ENCODE measurements at regions not wholly inside any gene's neighbourhood (a gene's known extent, or its start where the extent isn't known, plus 50 kb on each side); places are given as distances from the start of the nearest gene placed in this dataset.

- ATAC-seq (no peak), DNase-seq (no peak)
- H2AFZ ChIP-seq (ENCODE audit: low read length), result no peak overlapping the region
- no peaks in the 10 kb centered on the region for H3F3A ChIP-seq (ENCODE audit: low read length, unreplicated experiment)
- H3K9me2 ChIP-seq (replicated peaks; ENCODE audit: low read length), result no peaks in the 10 kb centered on the region
- H3K79me2 ChIP-seq (ENCODE audit: low read length), result no peaks in the 10 kb centered on the region
- H3K9me3 ChIP-seq (ENCODE audit: low read length), result no peaks in the 10 kb centered on the region
- no peak overlapping the region for H3K4me2 ChIP-seq (ENCODE audit: low read length)
- no peaks in the 10 kb centered on the region for H4K20me1 ChIP-seq (ENCODE audit: low read length)
- H3K27me3 ChIP-seq (ENCODE audit: low read length), result no peaks in the 10 kb centered on the region
- no peaks in the 10 kb centered on the region for H3K4me1 ChIP-seq (ENCODE audit: insufficient read depth, low read length)
- ChIA-PET POLR2A (ENCODE audit: unreplicated experiment) (no interaction called here), CTCF (no interaction called here)
- no peak overlapping the region for H3K27ac ChIP-seq (ENCODE audit: low read length)
- H3K4me3 ChIP-seq (ENCODE audit: low read length), result no peak overlapping the region
- no TSS peak for BruUV-seq (replicated peaks)
- TF ChIP-seq CTCF (conservative IDR thresholded peaks at IDR 0.05; ENCODE audit: low read depth, low read length) (no peak), EZH2 (IDR thresholded peaks at IDR 0.05; ENCODE audit: low read length, unreplicated experiment) (no peak), EZH2phosphoT487 (IDR thresholded peaks at IDR 0.05; ENCODE audit: borderline replicate concordance, low read length) (no peak)
- no peaks in the 10 kb centered on the region for H3K36me3 ChIP-seq (ENCODE audit: low read depth, low read length)
- no peak overlapping the region for H3K9ac ChIP-seq (ENCODE audit: low read length)
- intact Hi-C loops (cut with micrococcal nuclease), result no loop called here
These were observed 439.6 kb downstream of the EPM2A start for GRCh38 chr6:145295746-145296145.

GRCh38 chr6:145305670-145306069, 429.6 kb downstream of the EPM2A start:
- H3K4me1 ChIP-seq (ENCODE audit: insufficient read depth, low read length), result no peaks in the 10 kb centered on the region
- TF ChIP-seq EZH2phosphoT487 (IDR thresholded peaks at IDR 0.05; ENCODE audit: borderline replicate concordance, low read length) (no peak), EZH2 (IDR thresholded peaks at IDR 0.05; ENCODE audit: low read length, unreplicated experiment) (no peak), CTCF (conservative IDR thresholded peaks at IDR 0.05; ENCODE audit: low read depth, low read length) (no peak)
- ChIA-PET CTCF (no interaction called here), POLR2A (ENCODE audit: unreplicated experiment) (no interaction called here)
- ATAC-seq (no peak), DNase-seq (no peak)
- H3K27ac ChIP-seq (ENCODE audit: low read length), result no peak overlapping the region
- H3F3A ChIP-seq (ENCODE audit: low read length, unreplicated experiment), result no peaks in the 10 kb centered on the region
- H3K9me3 ChIP-seq (ENCODE audit: low read length), result no peaks in the 10 kb centered on the region
- no TSS peak for BruUV-seq (replicated peaks)
- H3K9ac ChIP-seq (ENCODE audit: low read length), result no peak overlapping the region
- no peaks in the 10 kb centered on the region for H3K79me2 ChIP-seq (ENCODE audit: low read length)
- no peaks in the 10 kb centered on the region for H3K36me3 ChIP-seq (ENCODE audit: low read depth, low read length)
- no peak overlapping the region for H3K4me3 ChIP-seq (ENCODE audit: low read length)
- H3K4me2 ChIP-seq (ENCODE audit: low read length), result no peak overlapping the region
- H2AFZ ChIP-seq (ENCODE audit: low read length), result no peak overlapping the region
- H3K9me2 ChIP-seq (replicated peaks; ENCODE audit: low read length), result no peaks in the 10 kb centered on the region
- no peaks in the 10 kb centered on the region for H3K27me3 ChIP-seq (ENCODE audit: low read length)
- H4K20me1 ChIP-seq (ENCODE audit: low read length), result no peaks in the 10 kb centered on the region
- intact Hi-C loops (cut with micrococcal nuclease), result no loop called here

GRCh38 chr6:145306489-145306888, 428.8 kb downstream of the EPM2A start:
- no TSS peak for BruUV-seq (replicated peaks)
- H3K4me1 ChIP-seq (ENCODE audit: insufficient read depth, low read length), result no peaks in the 10 kb centered on the region
- CTCF ChIA-PET, result no interaction called here

More at GRCh38 chr6:145306489-145306888, 428.8 kb downstream of the EPM2A start:
- Histone ChIP-seq H3F3A (ENCODE audit: low read length, unreplicated experiment) (no peaks in the 10 kb centered on the region), H3K36me3 (ENCODE audit: low read depth, low read length) (no peaks in the 10 kb centered on the region), H3K9me3 (ENCODE audit: low read length) (no peaks in the 10 kb centered on the region), H3K27me3 (ENCODE audit: low read length) (no peaks in the 10 kb centered on the region), H3K4me2 (ENCODE audit: low read length) (no peak overlapping the region), H4K20me1 (ENCODE audit: low read length) (no peaks in the 10 kb centered on the region), H3K9ac (ENCODE audit: low read length) (no peak overlapping the region), H2AFZ (ENCODE audit: low read length) (no peak overlapping the region), H3K4me3 (ENCODE audit: low read length) (no peak overlapping the region), H3K27ac (ENCODE audit: low read length) (no peak overlapping the region), H3K9me2 (replicated peaks; ENCODE audit: low read length) (no peaks in the 10 kb centered on the region), H3K79me2 (ENCODE audit: low read length) (no peaks in the 10 kb centered on the region)
- POLR2A ChIA-PET (ENCODE audit: unreplicated experiment), result no interaction called here
- no peak for DNase-seq
- intact Hi-C loops (cut with micrococcal nuclease), result no loop called here
- TF ChIP-seq CTCF (conservative IDR thresholded peaks at IDR 0.05; ENCODE audit: low read depth, low read length) (no peak), EZH2 (IDR thresholded peaks at IDR 0.05; ENCODE audit: low read length, unreplicated experiment) (no peak), EZH2phosphoT487 (IDR thresholded peaks at IDR 0.05; ENCODE audit: borderline replicate concordance, low read length) (no peak)
- no peak for ATAC-seq

Measured in PC-3 (cell line).